H9 (cell line): ENCODE measurements at regions not wholly inside any gene's neighbourhood (a gene's known extent, or its start where the extent isn't known, plus 50 kb on each side); places are given as distances from the start of the nearest gene placed in this dataset.

ENCODE experiments used
- DNase-seq: peaks from one replicate; pipeline ENCODE4 v3.0.0-alpha.2; 2017
- H2AFZ ChIP-seq: one replicate; pipeline ENCODE4 v1.6.1; 2013; ENCODE audit warnings: mild to moderate bottlenecking, low read length, control low read depth, moderate library complexity
- H2AK5ac ChIP-seq: 2 replicates; pipeline ENCODE4 v1.6.1; 2013; ENCODE audit warnings: low read length, control low read depth, mixed read lengths; ENCODE audit not compliant: insufficient read length
- H2BK120ac ChIP-seq: one replicate; pipeline ENCODE4 v1.6.1; 2013; ENCODE audit warnings: low read depth, mild to moderate bottlenecking, low read length, control low read depth, inconsistent platforms; ENCODE audit not compliant: poor library complexity, severe bottlenecking
- H2BK12ac ChIP-seq: 2 replicates; pipeline ENCODE4 v1.6.1; 2013; ENCODE audit warnings: low read length, control low read depth, mixed read lengths, low read depth; ENCODE audit not compliant: insufficient read length
- H2BK15ac ChIP-seq: 2 replicates; pipeline ENCODE4 v1.6.1; 2013; ENCODE audit warnings: low read depth, low read length, control low read depth
- H2BK20ac ChIP-seq: one replicate; pipeline ENCODE4 v1.6.1; 2013; ENCODE audit warnings: low read depth, mild to moderate bottlenecking, low read length, control low read depth, inconsistent platforms; ENCODE audit not compliant: poor library complexity, severe bottlenecking
- H2BK5ac ChIP-seq: 2 replicates; pipeline ENCODE4 v1.6.1; 2013; ENCODE audit warnings: low read length, control low read depth, mixed read lengths; ENCODE audit not compliant: insufficient read length
- H3K14ac ChIP-seq: 2 replicates; pipeline ENCODE4 v1.6.1; 2013; ENCODE audit warnings: low read length, control low read depth; ENCODE audit not compliant: insufficient read depth
- H3K18ac ChIP-seq: 2 replicates; pipeline ENCODE4 v1.6.1; 2013; ENCODE audit warnings: low read depth, mild to moderate bottlenecking, mixed read lengths, low read length, control low read depth; ENCODE audit not compliant: insufficient read length
- H3K23ac ChIP-seq: 2 replicates; pipeline ENCODE4 v1.6.1; 2013; ENCODE audit warnings: low read length, control low read depth, mixed read lengths, low read depth; ENCODE audit not compliant: insufficient read length
- H3K23me2 ChIP-seq: 2 replicates; pipeline ENCODE4 v1.6.1; 2013; ENCODE audit warnings: low read depth, mild to moderate bottlenecking, mixed read lengths, low read length, control low read depth; ENCODE audit not compliant: insufficient read length, poor library complexity, severe bottlenecking
- H3K27ac ChIP-seq: 2 replicates; pipeline ENCODE4 v1.5.1; 2013; ENCODE audit warnings: low read length, control low read depth, mixed read lengths, low read depth; ENCODE audit not compliant: insufficient read length
- H3K27me3 ChIP-seq: 2 replicates; pipeline ENCODE4 v1.6.1; 2013; ENCODE audit warnings: low read length, control low read depth, inconsistent platforms; ENCODE audit not compliant: insufficient read depth
- H3K4ac ChIP-seq: 2 replicates; pipeline ENCODE4 v1.6.1; 2013; ENCODE audit warnings: low read depth, mild to moderate bottlenecking, control low read depth, inconsistent platforms, low read length, moderate library complexity
- H3K4me1 ChIP-seq: 2 replicates; pipeline ENCODE4 v1.6.1; 2013; ENCODE audit warnings: low read length, control low read depth, inconsistent platforms; ENCODE audit not compliant: insufficient read depth
- H3K4me2 ChIP-seq: 2 replicates; pipeline ENCODE4 v1.6.1; 2013; ENCODE audit warnings: low read length, control low read depth, mixed read lengths; ENCODE audit not compliant: insufficient read length, insufficient read depth
- H3K56ac ChIP-seq: 2 replicates; pipeline ENCODE4 v1.6.1; 2013; ENCODE audit warnings: low read depth, mild to moderate bottlenecking, mixed read lengths, low read length, control low read depth; ENCODE audit not compliant: insufficient read length
- H3K79me1 ChIP-seq: 2 replicates; pipeline ENCODE4 v1.6.1; 2013; ENCODE audit warnings: low read depth, mild to moderate bottlenecking, moderate library complexity, low read length, control low read depth, inconsistent platforms; ENCODE audit not compliant: insufficient read depth, poor library complexity, severe bottlenecking
- H3K79me2 ChIP-seq: 2 replicates; pipeline ENCODE4 v1.6.1; 2013; ENCODE audit warnings: low read length, control low read depth, inconsistent platforms; ENCODE audit not compliant: insufficient read depth
- H3K9ac ChIP-seq: 2 replicates; pipeline ENCODE4 v1.6.1; 2013; ENCODE audit warnings: low read length, control low read depth, mixed read lengths; ENCODE audit not compliant: insufficient read length; ENCODE audit errors: extremely low read depth
- H3K9me3 ChIP-seq: one replicate; pipeline ENCODE4 v1.6.1; 2013; ENCODE audit warnings: low read depth, low read length, inconsistent platforms; ENCODE audit not compliant: control insufficient read depth
- H3T11ph ChIP-seq: one replicate; pipeline ENCODE4 v1.6.1; 2013; ENCODE audit warnings: mild to moderate bottlenecking, low read length, control low read depth, inconsistent platforms
- H4K20me1 ChIP-seq: one replicate; pipeline ENCODE4 v1.6.1; 2013; ENCODE audit not compliant: control insufficient read depth, insufficient read length, insufficient read depth
- H4K5ac ChIP-seq: 2 replicates; pipeline ENCODE4 v1.6.1; 2013; ENCODE audit warnings: low read depth, mild to moderate bottlenecking, mixed read lengths, low read length, control low read depth; ENCODE audit not compliant: insufficient read length
- H4K8ac ChIP-seq: replicated peaks from 2 replicates; pipeline ENCODE4 v1.6.1; 2013; ENCODE audit warnings: low read length, control low read depth, mixed read lengths, low read depth; ENCODE audit not compliant: insufficient read length
- H4K91ac ChIP-seq: 2 replicates; pipeline ENCODE4 v1.6.1; 2013; ENCODE audit warnings: low read depth, mild to moderate bottlenecking, moderate library complexity, mixed read lengths, low read length, control low read depth; ENCODE audit not compliant: insufficient read length
- H3K27ac Mint-ChIP-seq, 3 experiments: 2 replicates in 2 of 3; 3 replicates in 1 of 3; pipeline ENCODE4 v1.8.0; 2020 to 2021; ENCODE audit warnings: mixed read lengths in 3 of 3, mild to moderate bottlenecking in 1 of 3, moderate library complexity in 1 of 3
- H3K27me3 Mint-ChIP-seq: 2 replicates; pipeline ENCODE4 v1.8.0; 2021; ENCODE audit warnings: low read depth, mild to moderate bottlenecking, moderate library complexity, mixed read lengths
- H3K36me3 Mint-ChIP-seq, 3 experiments: 2 replicates in 2 of 3; 3 replicates in 1 of 3; pipeline ENCODE4 v1.8.0; 2020 to 2021; ENCODE audit warnings: low read depth in 3 of 3, mixed read lengths in 3 of 3; ENCODE audit not compliant: insufficient read depth in 1 of 3
- H3K4me1 Mint-ChIP-seq, 2 experiments: 2 replicates each; pipeline ENCODE4 v1.8.0; 2020; ENCODE audit warnings: mixed read lengths in 2 of 2
- H3K4me3 Mint-ChIP-seq, 2 experiments: 2 replicates in 1 of 2; 3 replicates in 1 of 2; pipeline ENCODE4 v1.8.0; 2020 to 2021; ENCODE audit warnings: mild to moderate bottlenecking in 2 of 2, mixed read lengths in 2 of 2, moderate library complexity in 1 of 2
- H3K9me3 Mint-ChIP-seq, 2 experiments: 2 replicates in 1 of 2; 3 replicates in 1 of 2; pipeline ENCODE4 v1.8.0; 2020; ENCODE audit warnings: mild to moderate bottlenecking in 2 of 2, mixed read lengths in 2 of 2, moderate library complexity in 1 of 2
- WGBS: extraction: QIAGEN DNeasy Blood & Tissue Kit; methylation state at CpG from one replicate; pipeline ENCODE4 v1.1.7; 2013; ENCODE audit warnings: missing lambda C conversion rate, low lambda C conversion rate, mixed read lengths; ENCODE audit not compliant: insufficient read length; ENCODE audit errors: extremely low coverage; 5-methylcytosine and 5-hydroxymethylcytosine counted together
- TF ChIP-seq, protein P1 (sequence below): fragments of 200-600 bp; sonication (generic); conservative IDR thresholded peaks from 3 replicates; pipeline ENCODE4 v1.8.0; 2021; ENCODE audit warnings: antibody characterized with exemption, mild to moderate bottlenecking

DNA sequence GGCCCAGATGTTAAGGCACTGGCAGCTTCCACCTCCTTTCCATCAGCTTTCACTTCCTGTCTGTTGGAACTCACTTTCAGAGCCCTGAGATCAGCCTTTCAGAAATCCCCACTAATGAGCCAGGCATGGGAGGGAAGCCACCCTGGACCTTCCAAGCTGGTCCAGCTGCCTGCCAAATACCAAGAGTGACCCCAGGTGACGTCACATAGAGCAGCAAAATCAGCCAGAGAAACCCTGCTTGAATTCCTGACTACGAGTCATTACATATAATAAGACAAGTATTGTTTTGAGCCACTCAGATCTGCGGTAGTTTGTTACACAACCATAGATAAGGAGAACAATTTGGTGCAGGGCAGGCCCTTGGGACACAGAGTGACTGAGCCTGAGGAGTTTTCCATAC is 556.0 kb upstream of the JAG1 start:
- Mint-ChIP-seq H3K4me1 (peaks cover 3 to 8% of the 10 kb centered on the region in 2 experiments; a peak in 3 of 4 replicates), H3K4me3 (no peak overlapping the region), H3K36me3 (no peaks in the 10 kb centered on the region), H3K9me3 (no peaks in the 10 kb centered on the region), H3K27me3 (no peaks in the 10 kb centered on the region; the same call in 1 of the 2 replicates), H3K27ac (peak overlapping the region in 1 of 3 experiments; percentile 60; a peak in 1 of 7 replicates)
- Histone ChIP-seq H3K9me3 (no peaks in the 10 kb centered on the region), H4K5ac (no peak overlapping the region), H2BK12ac (no peak overlapping the region), H3K27me3 (no peaks in the 10 kb centered on the region), H2BK15ac (no peak overlapping the region), H3K4me1 (no peaks in the 10 kb centered on the region), H3K18ac (no peak overlapping the region), H3K23ac (no peak overlapping the region), H4K8ac (no peak overlapping the region), H2BK120ac (no peak overlapping the region), H3K9ac (no peak overlapping the region), H4K20me1 (no peaks in the 10 kb centered on the region), H3K79me2 (no peaks in the 10 kb centered on the region), H3K14ac (no peak overlapping the region), H2AK5ac (no peak overlapping the region), H3K27ac (no peak overlapping the region), H3T11ph (no peak overlapping the region), H2AFZ (no peak overlapping the region), H3K4ac (no peak overlapping the region), H3K79me1 (no peaks in the 10 kb centered on the region), H3K4me2 (no peak overlapping the region), H3K56ac (no peak overlapping the region), H4K91ac (no peak overlapping the region), H2BK20ac (no peak overlapping the region), H2BK5ac (no peak overlapping the region), H3K23me2 (no peaks in the 10 kb centered on the region)
- no CpG with 5 or more reads among the region's 3 CpGs for WGBS
- no peak for DNase-seq
- TF ChIP-seq, protein P1, sequence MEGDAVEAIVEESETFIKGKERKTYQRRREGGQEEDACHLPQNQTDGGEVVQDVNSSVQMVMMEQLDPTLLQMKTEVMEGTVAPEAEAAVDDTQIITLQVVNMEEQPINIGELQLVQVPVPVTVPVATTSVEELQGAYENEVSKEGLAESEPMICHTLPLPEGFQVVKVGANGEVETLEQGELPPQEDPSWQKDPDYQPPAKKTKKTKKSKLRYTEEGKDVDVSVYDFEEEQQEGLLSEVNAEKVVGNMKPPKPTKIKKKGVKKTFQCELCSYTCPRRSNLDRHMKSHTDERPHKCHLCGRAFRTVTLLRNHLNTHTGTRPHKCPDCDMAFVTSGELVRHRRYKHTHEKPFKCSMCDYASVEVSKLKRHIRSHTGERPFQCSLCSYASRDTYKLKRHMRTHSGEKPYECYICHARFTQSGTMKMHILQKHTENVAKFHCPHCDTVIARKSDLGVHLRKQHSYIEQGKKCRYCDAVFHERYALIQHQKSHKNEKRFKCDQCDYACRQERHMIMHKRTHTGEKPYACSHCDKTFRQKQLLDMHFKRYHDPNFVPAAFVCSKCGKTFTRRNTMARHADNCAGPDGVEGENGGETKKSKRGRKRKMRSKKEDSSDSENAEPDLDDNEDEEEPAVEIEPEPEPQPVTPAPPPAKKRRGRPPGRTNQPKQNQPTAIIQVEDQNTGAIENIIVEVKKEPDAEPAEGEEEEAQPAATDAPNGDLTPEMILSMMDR: no peak
